ENCODE measurements at regions not wholly inside any gene's neighbourhood (a gene's known extent, or its start where the extent isn't known, plus 50 kb on each side); places are given as distances from the start of the nearest gene placed in this dataset.

GRCh38 chr3:159845737-159846136 is 142.9 kb upstream of the IL12A start:
- no peak for TF ChIP-seq CTCF (IDR thresholded peaks at IDR 0.05)
- no peak for TF ChIP-seq POLR2A (IDR thresholded peaks at IDR 0.05)
